Activated T-helper 1 cell treated with anti-CD3 and anti-CD28 coated beads, Interleukin-2, amount 50 U/mL, for 16 hours (primary cell): ENCODE measurements at regions not wholly inside any gene's neighbourhood (a gene's known extent, or its start where the extent isn't known, plus 50 kb on each side); places are given as distances from the start of the nearest gene placed in this dataset.

Experiments used
- DNase-seq, 2 donors: peaks; one replicate each; pipeline ENCODE4 v3.0.0-alpha.2; 2020; ENCODE audit warnings: low read depth in 1 of 2, low spot score in 1 of 2

DNA sequence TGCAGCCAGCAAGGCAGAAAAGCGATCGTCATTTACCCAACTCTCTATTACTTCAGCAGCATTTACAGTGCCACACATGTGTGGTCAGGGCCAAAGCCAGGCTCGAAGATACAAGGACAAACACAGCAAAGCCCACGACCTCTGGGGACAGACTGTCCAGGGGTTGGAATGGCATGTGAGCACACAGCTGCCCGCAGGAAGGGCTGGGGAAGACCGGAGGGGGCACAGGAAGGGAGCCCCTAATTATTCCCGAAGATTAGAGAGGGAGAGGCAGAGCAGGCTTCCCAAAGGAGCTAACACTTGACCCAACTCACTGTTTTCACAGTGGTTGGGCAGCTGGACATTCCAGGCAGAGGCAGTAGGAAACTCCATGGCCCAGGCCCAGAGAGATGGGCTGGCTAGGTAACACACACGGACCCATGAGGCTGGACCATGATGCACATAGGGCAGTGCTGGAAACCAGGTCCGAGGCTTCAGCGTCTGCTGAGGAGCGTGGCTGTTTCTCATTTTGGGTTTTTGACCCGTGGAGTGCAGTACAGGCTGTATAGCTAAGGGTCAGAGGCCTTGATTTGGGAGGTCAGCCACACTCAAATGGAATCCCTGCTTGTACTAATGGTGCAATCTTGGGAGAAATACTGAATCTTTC is 179.8 kb downstream of the FOXO1 start:
- DNase-seq: no peak

DNA sequence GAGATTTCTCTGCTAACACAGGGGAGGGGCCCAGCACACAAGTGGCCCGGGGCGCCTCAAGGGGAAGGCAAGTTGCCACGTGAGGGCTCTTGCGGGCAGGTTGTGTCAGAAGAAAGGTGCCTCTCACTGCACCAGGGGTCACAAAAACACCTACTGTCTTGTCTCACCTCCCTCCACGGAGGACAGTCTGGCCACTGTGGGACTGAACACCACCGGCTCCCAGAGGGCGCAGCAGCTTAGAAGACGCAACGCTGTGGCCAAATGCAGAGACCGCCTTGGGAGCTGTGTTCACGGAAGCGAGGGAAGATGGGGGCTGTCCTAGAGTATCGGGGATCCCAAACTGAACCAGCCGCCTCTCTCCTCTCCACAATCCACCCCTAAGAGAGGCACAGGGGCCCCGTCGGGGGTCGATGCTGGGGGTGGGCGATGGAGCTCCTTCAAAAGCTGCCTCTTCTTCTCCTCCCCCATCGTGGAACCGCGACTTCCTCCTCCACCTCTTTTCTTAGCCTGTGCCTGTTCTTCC is 177.5 kb downstream of the FOXO1 start:
- DNase-seq: no peak

DNA sequence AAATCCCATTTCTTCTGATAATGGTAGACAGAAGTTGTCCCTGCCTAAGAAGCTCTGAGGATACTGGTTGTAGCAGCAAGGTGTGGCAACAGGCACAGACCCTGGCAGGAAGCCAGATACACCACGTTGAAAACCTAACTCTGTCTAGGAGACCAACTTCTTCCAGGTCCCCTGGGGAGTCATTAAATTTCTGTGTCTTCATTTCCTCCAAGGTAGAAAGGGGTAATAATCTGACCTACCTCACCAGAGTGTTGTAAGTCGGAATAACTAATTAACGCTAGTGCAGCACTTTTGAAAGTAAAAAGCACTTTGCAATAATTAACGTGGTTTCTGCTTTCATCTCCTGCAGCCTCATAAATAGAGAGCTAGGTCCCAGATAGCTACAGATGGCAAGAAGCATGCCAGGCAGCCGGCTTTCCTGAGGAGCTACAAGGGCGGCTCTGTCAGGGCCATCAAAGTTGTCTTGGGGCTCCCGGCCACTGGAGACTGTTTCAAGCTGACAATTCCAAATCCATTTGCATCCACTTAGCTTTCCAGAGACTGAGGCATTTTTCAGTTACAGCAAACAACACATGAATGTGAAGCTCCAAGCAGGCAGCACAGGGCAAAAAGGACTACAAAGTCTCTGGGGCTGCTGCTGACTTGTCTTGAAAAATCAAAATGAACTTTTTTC is 176.2 kb downstream of the FOXO1 start:
- DNase-seq: peak in 1 of 2 donors; percentile 11

DNA sequence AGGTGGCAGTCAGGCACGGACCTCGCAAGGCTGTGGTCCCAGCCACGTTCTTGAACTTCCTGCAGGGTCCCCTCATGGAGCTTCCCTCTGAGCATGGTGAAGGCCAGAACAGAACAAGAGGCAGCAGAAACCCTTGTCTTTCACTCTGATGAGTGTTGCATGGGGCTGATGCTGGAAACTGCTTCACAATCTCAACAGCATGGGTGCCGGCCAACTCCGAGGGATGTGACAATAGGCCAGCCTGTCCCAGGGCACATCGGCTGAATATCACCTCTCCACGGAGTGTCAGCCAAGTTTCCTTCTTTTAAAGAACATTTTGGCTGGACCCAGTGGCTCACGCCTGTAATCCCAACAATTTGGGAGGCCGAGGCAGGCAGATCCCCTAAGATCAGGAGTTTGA is 173.9 kb downstream of the FOXO1 start:
- no peak for DNase-seq

DNA sequence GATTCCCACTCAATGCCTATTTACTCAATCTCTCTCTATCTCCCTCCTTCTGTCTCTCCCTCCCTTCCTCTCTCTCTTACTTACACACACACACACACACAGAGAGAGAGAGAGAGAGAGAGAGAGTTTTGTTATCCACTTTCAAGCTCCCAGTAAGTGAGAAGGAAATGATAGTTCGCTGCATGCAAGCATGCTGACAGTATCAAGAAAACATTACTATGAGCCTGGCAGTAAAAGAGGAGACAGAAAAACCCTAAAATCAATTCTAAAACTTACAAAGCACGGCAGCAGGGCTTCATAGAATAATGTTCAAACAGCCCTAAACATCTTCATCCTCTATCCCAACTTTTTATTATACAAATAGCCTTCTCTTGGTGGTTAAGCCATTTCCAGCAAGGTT is 171.9 kb downstream of the FOXO1 start:
- no peak for DNase-seq

DNA sequence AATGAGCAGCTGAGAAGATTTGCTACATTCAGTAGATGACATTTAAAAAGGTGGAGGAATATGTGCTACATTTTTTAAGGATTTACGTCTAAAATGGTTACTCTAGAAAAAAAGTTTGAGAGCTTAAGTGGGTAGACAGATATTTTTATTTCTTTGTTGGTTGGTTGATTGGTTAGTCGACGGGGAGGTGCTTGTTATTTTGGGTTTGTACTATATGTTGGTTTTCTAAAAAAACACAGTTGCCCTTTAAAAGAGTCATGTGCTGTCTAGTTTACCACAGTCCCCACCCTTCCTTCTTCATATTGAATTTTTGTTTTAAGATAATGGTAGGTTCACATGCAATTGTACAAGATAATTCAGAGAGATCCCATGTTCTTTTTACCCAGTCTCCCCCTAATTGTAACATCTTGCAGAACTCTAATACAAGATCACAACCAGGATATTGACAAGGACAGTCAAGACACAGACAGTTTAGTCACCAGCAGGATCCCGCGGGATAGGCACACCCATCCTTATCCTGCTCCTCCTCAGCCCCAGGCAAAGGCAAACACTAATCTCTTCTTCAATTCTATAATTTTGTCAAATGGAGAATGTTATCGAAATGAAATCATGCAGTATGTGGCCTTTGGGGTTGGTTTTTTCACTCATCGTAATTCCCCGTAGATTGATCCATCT is 171.4 kb downstream of the FOXO1 start:
- no peak for DNase-seq

DNA sequence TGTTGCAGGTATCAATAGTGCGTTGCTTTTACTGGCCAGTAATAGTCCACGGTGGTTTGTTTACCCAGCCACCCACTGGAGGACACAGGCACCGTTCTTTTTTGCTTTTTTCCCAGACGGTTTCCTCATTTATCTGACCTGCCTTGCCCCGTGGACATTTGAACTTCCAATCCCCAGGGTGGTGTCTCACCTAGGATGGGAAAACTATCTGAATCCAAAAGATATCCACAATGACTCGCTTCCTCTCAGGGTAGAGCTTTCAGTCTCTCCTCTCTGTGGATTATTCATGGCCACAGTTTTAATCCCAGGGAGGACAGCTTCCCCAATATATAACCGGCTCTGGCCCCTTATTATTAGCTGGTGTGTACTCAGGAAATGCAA is 170.8 kb downstream of the FOXO1 start:
- no peak for DNase-seq

DNA sequence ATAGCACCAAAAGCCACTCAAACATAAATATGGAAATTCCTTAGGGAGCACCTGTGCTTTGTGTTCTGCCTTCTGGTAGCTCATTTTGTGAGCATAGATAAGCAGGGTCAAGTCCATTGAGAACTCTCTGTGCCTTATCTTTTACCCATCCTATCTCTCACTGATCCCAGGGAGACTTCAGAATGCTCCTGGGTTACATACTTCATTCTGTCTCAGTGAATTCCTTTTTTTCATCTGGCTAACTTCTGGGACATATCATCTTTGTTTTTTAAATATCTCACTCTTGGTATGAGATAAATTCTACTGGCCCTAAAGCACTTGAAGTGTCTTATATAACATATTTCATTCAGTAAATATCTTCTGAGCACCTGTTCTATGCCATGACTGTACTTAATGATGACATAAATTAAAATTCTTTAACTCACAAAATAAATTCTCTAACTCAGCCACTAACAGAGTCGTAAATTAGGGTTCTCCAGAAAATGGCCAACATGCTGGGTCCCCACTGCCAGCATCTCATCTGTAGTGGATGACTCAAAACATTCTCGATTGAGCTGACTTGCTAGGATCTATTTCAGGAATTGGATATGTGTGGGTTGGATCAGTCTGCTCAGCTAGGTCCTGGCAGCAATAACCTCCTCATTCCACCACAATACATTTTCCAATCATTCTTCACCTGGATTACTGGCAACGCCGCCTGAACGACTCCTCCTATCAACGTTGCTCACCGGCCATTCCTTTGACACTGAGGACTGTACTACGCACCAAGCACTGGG is 170.2 kb downstream of the FOXO1 start:
- DNase-seq: no peak

DNA sequence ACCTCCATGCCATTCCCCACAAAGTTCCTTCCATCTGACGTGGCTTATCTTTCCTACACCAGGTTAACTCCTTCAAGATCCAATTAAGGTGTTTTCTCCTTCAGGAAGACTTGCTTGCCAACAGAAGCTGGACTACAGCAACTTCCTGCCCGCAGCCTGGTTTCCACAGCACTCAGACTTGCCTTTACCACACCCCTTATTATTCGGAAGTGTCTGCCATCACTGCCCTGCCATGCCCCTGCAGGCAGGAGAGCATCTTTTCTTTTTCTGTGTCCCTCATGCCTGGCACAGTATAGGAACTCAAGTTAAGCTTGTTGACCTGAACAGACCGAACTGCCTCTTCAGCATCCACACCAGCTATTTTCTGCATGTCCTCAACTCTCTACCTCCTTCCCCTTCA is 168.0 kb downstream of the FOXO1 start:
- no peak for DNase-seq

DNA sequence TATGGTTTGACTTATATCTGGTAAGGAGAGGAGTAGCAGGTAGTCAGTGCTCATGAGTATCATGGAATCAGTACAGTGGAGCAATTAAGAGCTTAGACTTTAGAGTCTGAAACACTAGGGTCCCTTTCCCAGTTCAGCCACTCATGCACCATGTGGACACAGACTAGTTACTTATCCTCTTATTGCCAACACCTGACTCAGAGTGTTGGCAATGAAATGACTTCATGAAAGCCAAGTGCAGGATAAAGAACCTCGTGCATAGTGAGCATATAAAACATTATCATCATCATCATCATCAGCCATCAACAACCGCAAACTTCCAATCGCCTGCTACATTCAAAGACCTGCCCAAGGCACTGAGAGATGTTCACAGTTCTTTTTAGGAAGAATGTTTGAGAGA is 164.2 kb downstream of the FOXO1 start:
- no peak for DNase-seq

DNA sequence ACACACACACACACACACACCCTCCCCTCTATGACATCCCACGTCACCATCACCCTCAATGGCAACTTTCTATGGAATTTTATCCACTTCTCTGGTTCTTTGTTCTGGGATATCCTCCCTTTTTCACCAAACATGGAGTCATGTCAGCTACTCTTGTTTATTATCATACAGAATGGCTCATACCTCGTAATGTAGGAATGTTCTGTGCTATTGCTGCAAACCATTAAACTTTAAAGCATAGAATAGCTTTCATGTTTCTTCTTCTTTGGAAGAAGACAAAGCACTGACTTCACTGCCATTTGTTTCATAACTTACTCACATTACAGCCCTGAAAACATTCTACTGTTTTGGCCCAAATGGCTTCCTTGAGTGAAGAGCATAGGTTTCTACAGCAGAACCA is 163.4 kb downstream of the FOXO1 start:
- DNase-seq: no peak

DNA sequence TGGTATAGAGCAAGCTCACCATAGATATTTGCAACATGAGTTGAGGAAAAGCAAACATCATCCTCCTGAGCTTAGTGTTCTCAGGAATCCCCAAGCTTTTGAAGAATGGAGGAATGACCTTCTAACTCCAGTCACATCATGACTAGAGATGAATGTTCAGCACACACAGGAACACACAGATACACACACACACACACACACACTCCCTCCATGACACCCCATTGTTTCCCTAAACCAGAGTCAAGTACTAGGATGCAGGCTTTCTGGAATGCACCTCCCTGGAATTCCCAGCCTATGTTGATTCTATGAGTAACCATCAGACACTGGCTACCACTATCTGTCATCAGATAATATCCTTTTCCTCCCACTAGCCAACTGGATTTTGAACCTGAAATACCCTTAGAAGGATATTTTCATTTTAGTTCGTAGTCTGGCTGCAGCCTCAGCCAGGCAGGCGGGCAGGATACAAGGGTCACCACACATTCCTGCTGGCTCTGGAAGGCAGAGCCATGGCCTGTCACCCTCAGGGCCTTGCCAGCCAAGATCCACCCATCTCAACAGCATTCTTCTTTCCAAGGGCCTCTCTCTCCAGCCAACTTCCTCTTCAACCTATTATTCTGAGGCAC is 162.4 kb downstream of the FOXO1 start:
- DNase-seq: no peak

DNA sequence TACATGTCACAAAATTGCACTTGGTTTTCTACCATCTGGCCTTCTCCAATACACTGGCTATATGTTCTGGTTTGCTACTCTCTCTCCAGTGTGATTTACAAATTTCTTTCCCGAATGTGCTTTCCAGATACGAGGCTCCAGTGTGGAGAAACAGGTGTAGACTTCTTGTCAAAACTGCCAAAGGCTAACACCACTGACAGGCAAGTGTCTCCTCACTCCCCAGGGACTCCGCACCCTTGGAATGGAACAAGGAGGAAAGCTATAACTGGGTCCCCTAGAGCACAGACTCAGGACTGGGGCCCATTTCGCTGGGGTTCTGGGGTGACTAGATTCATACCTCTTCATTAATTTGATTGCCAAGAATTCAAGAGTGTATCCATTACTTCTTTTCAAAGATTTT is 161.8 kb downstream of the FOXO1 start:
- no peak for DNase-seq

DNA sequence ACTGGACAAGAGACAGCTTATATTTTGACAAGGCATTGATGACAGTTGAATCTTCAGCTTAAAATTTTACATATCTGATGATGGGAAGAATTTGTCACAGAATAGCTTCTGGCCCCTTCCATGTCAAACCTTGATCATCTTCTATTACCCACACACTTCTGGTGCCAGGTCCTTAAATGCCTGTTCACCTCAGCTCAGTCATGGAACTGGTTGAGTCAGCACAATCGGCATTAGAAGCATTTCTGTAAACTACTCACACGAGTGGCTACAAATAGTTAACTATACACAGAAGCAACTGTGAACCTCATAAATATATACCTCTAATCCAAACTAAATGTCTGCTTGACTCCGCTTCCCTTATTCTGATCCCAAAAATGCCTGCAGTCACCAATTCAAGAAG is 161.2 kb downstream of the FOXO1 start:
- DNase-seq: no peak
